Thyroid gland (tissue), 4 donors: ENCODE measurements at regions not wholly inside any gene's neighbourhood (a gene's known extent, or its start where the extent isn't known, plus 50 kb on each side); places are given as distances from the start of the nearest gene placed in this dataset.

Experiments used
- DNase-seq, 2 donors: peaks; one replicate each; pipeline ENCODE4 v3.0.0-alpha.2; 2019
- H3K27ac ChIP-seq, 3 donors: fragments of 200-600 bp; sonication (generic); 1 replicate in 2 of 3; 2 replicates in 1 of 3; pipeline ENCODE4 v1.5.1; 2016 to 2019; ENCODE audit warnings: mild to moderate bottlenecking in 1 of 3, moderate library complexity in 1 of 3
- H3K27me3 ChIP-seq: fragments of 200-600 bp; sonication (generic); one replicate; pipeline ENCODE4 v1.5.1; 2019
- H3K36me3 ChIP-seq, 2 donors: fragments of 200-600 bp; sonication (generic); one replicate each; pipeline ENCODE4 v1.5.1; 2016 to 2019
- H3K4me1 ChIP-seq, 2 donors: fragments of 200-600 bp; sonication (generic); one replicate each; pipeline ENCODE4 v1.5.1; 2017 to 2019
- H3K4me3 ChIP-seq, 3 donors: fragments of 200-600 bp; sonication (generic); replicated peaks in 1 of 3; 1 replicate in 2 of 3; 2 replicates in 1 of 3; pipeline ENCODE4 v1.5.1; 2016; ENCODE audit warnings: mild to moderate bottlenecking in 1 of 3
- H3K9me3 ChIP-seq: fragments of 200-600 bp; sonication (generic); one replicate; pipeline ENCODE4 v1.5.1; 2017
- POLR2A ChIP-seq, 2 donors: fragments of 450-650 bp; IDR thresholded peaks; one replicate each; pipeline ENCODE4 v1.6.1; 2017; ENCODE audit warnings: antibody characterized with exemption in 2 of 2, mild to moderate bottlenecking in 2 of 2, moderate library complexity in 1 of 2
- WGBS, 2 donors: methylation state at CpG; one replicate each; pipeline ENCODE4 v1.1.5; 2017; 5-methylcytosine and 5-hydroxymethylcytosine counted together
- intact Hi-C: fragments of 100-400 bp; cut with DNase I; formaldehyde crosslinking; loops from one replicate; pipeline ENCODE4 v1.15.1; 2023
- TF ChIP-seq, protein P1 (sequence below), 6 experiments: fragments of 200-600 bp in 3 of 6; fragments of 450-650 bp in 3 of 6; sonication (generic) in 3 of 6; IDR thresholded peaks; one replicate each; pipeline ENCODE4 v1.5.1; 2016 to 2019; ENCODE audit warnings: antibody characterized with exemption in 6 of 6, mild to moderate bottlenecking in 2 of 6, inconsistent platforms in 1 of 6, moderate library complexity in 1 of 6

DNA sequence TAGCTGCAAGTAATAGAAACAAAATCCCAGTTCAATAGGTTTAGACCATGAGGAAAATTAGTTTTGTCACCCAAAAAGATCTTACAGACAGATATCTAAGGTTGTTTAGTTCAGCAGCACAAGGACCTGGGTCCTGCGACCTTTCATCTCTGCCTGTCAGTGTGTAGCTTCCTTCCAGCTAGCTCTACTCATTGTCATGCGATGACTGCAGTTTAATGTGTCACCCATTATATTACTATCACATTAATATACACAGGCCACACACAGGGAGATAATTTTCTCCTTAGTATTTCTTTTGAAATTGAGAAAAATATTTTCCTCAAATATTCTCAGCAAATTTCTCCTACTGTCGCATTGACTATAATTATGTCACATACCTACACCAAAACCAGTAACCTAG is 232.1 kb upstream of the ARSJ start:
- WGBS, 2 donors = 93% methylated on average over 3 of the region's 3 CpGs
- no peak overlapping the region for H3K4me3 ChIP-seq
- H3K27ac ChIP-seq = no peak overlapping the region
- no peaks in the 10 kb centered on the region for H3K9me3 ChIP-seq
- H3K27me3 ChIP-seq = no peaks in the 10 kb centered on the region
- intact Hi-C loops = no loop called here
- no peak for DNase-seq
- H3K36me3 ChIP-seq = no peaks in the 10 kb centered on the region
- H3K4me1 ChIP-seq = no peaks in the 10 kb centered on the region
- TF ChIP-seq, protein P1, sequence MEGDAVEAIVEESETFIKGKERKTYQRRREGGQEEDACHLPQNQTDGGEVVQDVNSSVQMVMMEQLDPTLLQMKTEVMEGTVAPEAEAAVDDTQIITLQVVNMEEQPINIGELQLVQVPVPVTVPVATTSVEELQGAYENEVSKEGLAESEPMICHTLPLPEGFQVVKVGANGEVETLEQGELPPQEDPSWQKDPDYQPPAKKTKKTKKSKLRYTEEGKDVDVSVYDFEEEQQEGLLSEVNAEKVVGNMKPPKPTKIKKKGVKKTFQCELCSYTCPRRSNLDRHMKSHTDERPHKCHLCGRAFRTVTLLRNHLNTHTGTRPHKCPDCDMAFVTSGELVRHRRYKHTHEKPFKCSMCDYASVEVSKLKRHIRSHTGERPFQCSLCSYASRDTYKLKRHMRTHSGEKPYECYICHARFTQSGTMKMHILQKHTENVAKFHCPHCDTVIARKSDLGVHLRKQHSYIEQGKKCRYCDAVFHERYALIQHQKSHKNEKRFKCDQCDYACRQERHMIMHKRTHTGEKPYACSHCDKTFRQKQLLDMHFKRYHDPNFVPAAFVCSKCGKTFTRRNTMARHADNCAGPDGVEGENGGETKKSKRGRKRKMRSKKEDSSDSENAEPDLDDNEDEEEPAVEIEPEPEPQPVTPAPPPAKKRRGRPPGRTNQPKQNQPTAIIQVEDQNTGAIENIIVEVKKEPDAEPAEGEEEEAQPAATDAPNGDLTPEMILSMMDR (IDR thresholded peaks at IDR 0.05) = no peak
- no peak for TF ChIP-seq POLR2A (IDR thresholded peaks at IDR 0.05)

DNA sequence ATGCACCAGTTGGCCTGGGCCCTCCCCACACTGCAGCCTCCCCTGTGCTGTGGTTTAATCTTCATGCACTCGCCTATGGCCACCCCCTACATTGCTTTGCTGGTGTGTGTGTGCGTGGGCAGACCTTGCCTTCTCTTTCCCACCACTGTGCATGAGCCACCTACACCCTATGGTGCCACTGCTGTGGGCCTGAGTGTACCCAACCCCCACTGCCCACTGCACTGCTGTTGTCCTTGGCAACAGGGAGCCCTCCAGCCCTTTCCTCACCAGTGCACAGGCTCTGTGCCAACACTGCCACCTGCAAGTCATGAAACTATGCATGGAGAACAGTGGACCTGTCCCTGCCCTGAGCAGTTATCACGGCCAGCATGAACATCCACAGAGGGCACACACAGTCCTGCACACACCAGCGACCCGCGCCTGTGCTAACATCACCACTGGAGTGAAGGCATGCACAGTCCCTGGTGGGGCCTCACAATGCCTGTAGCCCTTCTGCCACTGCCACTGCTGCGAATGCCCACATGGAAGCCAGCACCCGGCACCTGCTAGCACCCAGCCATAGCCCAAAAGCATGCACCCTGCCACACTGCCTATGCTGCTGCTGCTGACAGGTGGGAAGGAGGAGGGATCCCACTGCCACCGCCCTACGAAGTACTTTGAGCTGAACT is 237.8 kb upstream of the ARSJ start:
- Histone ChIP-seq H3K36me3 (no peaks in the 10 kb centered on the region), H3K4me1 (no peaks in the 10 kb centered on the region), H3K9me3 (no peaks in the 10 kb centered on the region), H3K4me3 (no peak overlapping the region), H3K27ac (no peak overlapping the region), H3K27me3 (no peaks in the 10 kb centered on the region)
- TF ChIP-seq POLR2A (IDR thresholded peaks at IDR 0.05) = no peak
- TF ChIP-seq, protein P1 (IDR thresholded peaks at IDR 0.05) = no peak
- DNase-seq = no peak
- WGBS, 2 donors = 66 to 86% methylated on average over 4 to 5 of the region's 10 CpGs
- intact Hi-C loops = no loop called here

DNA sequence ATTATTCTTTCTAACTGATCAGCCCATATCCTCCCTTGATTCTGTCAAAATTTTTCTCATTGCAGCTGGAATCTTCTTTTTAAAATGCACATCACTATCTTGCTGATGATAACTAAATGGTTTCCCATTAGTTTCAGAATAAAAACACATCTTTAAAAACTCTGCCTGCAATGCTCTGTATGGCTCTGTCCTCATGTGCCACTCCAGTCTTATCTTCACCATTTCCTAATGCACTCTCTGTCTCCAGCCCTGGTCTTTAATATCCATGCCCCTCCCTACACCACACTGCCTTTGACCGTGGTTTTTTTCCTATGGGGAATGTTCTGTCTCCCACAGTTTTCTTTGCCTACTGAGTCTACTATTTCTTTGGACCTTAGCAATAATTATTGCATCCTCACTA is 244.1 kb upstream of the ARSJ start:
- H3K27ac ChIP-seq = no peak overlapping the region
- intact Hi-C loops = no loop called here
- no peaks in the 10 kb centered on the region for H3K9me3 ChIP-seq
- no peaks in the 10 kb centered on the region for H3K36me3 ChIP-seq
- DNase-seq = no peak
- no peaks in the 10 kb centered on the region for H3K4me1 ChIP-seq
- no peak overlapping the region for H3K4me3 ChIP-seq
- H3K27me3 ChIP-seq = no peaks in the 10 kb centered on the region
- WGBS, 2 donors = 58 to 60% methylated on average over 1 of the region's 1 CpG
- no peak for TF ChIP-seq POLR2A (IDR thresholded peaks at IDR 0.05)
- TF ChIP-seq, protein P1 (IDR thresholded peaks at IDR 0.05) = no peak

DNA sequence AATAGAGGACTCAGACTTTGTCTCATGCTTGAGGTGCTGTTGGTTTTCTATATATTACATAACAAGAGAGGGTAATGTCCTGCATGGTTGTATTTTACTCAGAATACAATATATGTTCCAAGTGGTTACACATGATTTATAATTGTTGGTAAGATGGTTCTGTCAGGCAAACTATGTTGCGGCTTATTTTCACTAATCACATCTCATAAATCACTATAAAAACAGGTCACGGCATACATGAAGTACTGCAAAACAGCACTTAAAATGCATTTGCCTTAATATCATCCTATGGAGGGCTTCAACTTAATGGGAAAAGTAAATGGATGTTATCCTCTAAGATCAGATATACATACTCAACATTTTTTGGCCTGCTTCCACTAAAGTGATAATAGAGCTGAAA is 246.0 kb upstream of the ARSJ start:
- Histone ChIP-seq H3K4me3 (no peak overlapping the region), H3K36me3 (no peaks in the 10 kb centered on the region), H3K27ac (no peak overlapping the region), H3K9me3 (no peaks in the 10 kb centered on the region), H3K27me3 (no peaks in the 10 kb centered on the region), H3K4me1 (no peaks in the 10 kb centered on the region)
- no peak for DNase-seq
- intact Hi-C loops = no loop called here
- TF ChIP-seq, protein P1 (IDR thresholded peaks at IDR 0.05) = no peak
- TF ChIP-seq POLR2A (IDR thresholded peaks at IDR 0.05) = no peak
- WGBS, 2 donors = 40 to 43% methylated on average over 2 of the region's 2 CpGs

DNA sequence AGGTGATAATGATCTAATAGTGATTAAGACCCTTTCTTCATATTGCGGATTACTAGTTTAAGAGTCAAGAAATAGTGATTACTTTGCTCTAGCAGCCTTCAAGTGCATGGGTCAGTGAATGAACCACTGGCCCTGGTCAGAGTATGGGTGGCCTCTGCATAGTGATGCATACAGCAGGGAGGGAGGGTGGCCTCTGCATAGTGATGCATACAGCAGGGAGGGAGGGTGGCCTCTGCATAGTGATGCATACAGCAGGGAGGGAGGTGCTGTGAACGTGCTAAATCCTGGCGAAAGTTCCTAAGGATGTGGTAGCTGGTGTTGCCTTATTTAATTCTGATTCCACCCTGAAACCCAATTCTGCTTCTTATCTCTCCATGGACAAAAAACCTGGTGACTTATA is 246.7 kb upstream of the ARSJ start:
- no peaks in the 10 kb centered on the region for H3K9me3 ChIP-seq
- no peak for TF ChIP-seq POLR2A (IDR thresholded peaks at IDR 0.05)
- TF ChIP-seq, protein P1 (IDR thresholded peaks at IDR 0.05) = no peak

More for the DNA sequence above, 246.7 kb upstream of the ARSJ start:
- Histone ChIP-seq H3K36me3 (no peaks in the 10 kb centered on the region), H3K4me1 (no peaks in the 10 kb centered on the region), H3K27ac (no peak overlapping the region), H3K4me3 (no peak overlapping the region), H3K27me3 (no peaks in the 10 kb centered on the region)
- 57 to 60% methylated on average over 3 of the region's 3 CpGs for WGBS, 2 donors
- DNase-seq = no peak
- intact Hi-C loops = no loop called here
